ENCODE measurements at regions not wholly inside any gene's neighbourhood (a gene's known extent, or its start where the extent isn't known, plus 50 kb on each side); places are given as distances from the start of the nearest gene placed in this dataset.
"Not testable (repeated sequence)": the region's sequence is repeated elsewhere in the genome, so short reads cannot be mapped to it uniquely, and the experiment has no call there.

DNA sequence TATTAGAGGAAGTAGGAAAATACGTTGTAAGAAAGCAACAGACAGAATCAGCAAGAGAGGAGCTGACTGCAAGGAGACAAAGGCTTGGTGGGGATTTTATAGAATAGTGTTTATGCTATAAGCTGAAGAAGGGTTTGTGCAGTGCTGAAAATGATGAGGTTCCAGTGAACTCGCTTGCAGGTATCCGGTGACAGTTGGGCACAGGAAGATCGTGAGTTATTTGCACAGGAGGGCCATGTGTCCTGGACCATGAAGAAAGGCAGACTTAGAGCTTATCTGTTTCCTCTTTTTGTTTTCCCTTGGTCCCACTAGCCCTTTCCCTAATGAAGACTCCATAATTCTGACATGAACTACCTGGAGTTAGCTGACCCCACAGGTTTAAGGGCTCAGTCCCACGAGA is 61.4 kb downstream of the NXNL2 start:
- no peak for DNase-seq

DNA sequence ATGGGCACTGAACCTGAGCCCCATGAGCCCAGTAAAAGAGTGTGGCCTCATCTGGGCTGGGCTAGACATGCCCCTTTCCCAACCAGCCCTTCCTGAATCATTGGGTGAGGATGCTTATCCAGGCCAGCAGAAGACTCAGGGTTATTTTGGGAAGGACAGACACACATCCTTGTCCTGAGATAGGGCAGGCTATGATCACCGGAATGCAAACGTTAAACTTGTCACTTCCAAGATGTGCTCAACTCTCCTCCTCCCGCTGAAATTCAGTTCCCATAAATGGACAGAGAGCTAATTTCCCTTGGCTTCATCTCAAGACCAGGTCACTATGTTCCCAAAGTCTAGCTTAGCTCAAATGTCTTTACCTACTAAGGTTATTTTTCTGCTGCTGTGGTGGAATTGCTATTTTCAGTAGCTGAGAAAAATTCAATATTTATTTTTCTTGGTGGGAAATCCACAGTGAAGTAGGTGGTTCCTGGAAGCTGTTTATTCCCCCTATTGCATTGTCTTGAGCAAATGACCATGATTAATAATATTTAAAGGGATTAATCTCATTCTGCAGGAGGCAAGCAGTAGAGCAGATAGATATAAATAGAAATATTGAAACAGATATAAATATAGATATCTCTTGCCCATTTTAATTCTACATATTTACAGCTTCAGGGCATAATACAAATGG is 70.0 kb downstream of the NXNL2 start:
- DNase-seq = no peak

DNA sequence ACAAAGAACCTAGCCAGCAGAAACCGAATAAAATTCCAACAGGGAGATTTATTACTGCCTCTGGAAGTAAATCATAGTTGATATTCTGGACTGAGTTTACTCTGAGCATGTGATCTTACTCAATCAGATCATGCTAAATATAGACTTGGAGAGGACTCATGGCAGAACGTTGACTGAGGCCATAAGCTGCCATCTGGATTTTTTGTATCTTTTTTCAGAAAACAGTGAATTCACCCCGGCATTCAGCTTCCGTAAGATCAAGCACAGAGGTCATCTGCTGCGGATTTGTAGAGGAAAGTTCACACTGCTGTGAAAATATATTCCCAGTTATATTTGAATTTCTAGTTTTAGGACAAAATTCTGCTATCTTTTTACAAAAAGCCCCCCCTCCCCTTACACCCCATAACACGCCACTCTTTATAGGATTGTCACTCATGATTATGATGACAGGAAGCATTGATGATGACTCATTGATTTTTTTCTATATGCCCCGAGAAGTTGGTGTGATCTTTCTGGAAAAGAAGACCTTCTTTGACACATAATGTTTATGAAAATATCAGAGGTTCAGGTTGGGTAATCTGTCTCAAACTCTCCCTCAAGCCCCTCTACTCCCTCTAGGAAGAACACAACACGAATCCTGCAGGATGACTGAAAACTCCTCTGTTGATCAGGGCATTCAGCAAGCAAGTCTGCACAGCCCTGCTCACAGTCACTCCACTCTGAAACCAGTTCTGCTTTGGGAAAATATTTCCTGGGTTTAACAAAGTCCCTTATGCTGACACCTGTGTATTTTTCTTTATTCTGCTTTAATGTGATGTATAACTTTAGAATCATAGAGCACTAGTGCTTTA is 70.8 kb downstream of the NXNL2 start:
- DNase-seq = no peak

DNA sequence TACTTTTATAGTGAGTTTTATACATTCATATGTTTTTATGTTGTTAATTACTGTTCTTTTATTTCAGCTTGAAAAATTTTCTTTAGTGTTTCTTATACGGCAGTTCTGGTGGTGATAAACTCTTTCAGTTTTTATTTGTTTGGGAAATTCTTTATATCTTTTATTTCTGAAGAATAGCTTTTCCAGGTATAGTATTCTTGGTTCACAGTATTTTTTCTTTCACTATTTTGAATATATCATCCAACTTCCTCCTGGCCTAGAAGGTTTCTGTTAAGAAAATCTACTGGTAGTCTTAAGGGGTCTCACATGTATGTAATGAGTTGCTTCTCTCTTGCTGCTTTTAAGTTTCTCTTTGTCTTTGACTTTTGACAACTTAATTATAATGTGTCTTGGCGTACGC is 79.4 kb downstream of the NXNL2 start:
- no peak for DNase-seq

DNA sequence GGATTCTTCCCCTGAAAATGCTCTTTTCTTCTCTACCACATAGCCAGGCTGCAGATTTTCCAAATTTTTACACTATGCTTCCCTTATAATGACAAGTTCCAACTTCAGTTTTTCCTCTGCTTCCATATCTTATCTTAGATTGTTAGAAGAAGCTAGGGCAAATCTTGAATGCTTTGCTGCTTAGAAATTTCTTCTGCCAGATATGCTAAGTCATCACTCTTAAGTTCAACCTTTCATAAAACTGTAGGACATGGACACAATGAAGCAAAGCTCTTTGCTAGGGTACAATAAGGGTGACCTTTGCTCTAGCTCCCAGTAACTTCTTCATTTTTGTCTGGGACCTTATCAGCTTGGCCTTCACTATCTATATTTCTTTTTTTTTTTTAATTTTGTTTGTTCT is 88.7 kb downstream of the NXNL2 start:
- DNase-seq = no peak

DNA sequence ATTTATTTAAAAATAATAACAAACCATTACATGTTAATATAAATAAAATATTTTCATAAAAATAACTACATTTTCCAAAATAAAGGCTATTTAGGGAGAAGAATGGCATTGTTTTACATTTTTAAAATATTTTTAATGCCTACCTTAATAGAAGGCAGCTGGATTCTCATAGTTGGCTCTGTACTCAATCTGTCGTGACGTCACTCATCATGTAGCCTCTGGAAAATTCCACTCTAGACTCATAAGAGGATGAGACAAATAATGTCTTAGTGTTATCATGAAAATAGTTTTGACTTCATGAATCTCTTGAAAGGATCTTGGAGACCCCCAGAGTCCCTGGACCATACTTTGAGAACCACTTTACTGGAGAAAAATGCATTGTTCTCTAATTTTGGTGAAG is 93.1 kb downstream of the NXNL2 start:
- no peak for DNase-seq

DNA sequence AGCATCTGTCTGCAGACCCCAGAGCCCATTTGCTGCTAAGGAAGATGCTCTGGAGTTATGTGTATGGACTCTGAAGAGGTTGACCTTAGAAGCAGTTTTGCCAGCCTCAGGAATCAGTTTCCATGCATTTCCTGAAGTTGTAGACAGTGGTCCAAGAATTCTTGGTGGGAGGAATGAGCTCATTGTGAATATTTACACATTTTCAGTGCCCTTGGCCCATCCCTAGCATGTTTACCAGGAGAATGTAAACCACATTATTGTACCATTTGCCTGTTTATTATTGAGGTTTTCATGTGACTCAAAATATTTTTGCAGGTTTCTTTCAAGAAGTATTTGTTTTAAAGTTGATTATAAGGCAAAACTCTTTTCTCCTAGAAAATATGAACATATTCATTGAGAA is 93.8 kb downstream of the NXNL2 start:
- DNase-seq = no peak

DNA sequence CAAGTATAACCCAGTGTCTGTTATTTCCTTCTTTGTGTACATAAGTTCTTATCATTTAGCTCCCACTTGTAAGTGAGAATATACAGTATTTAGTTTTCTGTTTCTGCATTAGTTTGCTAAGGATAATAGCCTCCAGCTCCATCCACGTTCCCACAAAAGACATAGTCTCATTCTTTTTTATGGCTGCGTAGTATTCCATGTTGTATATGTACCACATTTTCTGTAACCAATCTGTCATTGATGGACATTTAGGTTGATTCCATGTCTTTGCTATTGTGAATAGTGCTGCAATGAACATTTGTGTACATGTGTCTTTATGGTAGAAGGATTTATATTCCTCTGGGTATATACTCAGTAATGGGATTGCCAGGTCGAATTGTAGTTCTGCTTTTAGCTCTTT is 95.6 kb downstream of the NXNL2 start:
- not testable (repeated sequence) for DNase-seq

DNA sequence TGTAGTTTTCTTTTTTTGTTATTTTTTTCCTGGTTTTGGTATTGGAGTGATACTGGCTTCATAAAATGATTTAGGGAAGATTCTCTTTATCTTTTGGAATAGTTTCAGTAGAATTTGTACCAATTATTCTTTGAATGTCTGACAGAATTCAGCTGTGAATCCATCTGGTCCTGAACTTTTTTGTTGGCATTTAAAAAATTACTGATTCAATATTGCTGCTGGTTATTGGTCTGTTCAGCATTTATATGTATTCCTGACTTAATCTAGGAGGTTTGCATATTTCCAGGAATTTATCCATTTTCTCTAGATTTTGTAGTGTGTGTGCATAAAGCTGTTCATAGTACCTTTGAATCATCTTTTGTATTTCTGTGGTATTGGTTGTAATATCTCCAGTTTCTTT is 100.2 kb downstream of the NXNL2 start:
- no peak for DNase-seq

DNA sequence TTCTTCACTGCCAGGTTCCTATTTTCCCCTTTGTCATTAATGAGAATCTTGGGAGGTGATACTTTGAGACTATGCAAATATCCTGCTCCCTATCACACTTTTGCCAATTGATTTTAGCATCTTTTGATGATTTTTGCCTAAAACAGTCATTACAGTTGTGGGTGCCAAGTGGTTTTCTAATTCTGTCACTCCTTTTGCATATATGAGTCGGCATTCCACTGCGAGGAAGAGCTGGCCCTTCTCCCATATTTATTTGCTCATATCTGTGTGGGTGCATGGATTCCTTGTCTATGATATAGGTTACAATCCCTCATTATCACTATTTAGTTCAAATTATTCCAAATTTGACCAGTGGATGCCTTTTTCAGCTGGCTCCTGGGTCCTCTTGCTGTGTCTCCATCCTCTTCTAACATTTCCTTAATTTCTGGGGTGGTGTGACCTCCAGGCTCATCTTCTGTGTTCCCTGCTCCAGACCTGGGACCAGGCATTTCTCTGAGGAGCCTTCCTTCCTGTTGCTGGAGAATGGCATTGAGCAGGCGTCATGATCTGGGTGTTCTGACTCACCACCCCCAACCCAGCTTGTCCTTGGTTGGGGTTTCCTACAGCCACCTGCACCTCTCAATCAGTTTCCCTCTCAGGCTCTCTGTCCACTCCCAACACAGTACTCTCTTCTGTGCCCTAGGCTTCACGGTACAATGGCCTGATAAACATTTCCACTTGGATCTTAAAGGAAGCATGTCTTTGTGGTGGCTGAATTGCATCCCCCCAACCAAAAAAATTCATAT is 106.7 kb downstream of the NXNL2 start:
- DNase-seq = no peak

DNA sequence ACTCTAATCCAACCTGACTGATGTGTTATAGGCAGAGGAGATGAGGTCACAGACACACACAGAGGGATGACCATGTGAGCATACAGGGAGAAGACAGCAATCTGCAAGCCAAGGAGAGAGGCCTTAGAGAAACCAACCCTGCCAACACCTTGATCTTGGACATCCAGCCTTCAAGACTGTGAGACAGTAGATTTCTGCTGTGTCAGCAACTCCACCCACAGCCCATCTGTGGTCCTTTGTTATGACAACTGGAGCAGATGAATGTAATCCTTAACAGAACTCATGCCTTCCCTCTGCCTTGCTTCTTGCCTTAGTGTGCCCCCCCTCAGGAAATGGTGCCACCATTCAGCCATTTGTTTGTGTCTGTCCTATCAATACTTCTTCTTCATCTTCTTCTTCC is 107.4 kb downstream of the NXNL2 start:
- no peak for DNase-seq

DNA sequence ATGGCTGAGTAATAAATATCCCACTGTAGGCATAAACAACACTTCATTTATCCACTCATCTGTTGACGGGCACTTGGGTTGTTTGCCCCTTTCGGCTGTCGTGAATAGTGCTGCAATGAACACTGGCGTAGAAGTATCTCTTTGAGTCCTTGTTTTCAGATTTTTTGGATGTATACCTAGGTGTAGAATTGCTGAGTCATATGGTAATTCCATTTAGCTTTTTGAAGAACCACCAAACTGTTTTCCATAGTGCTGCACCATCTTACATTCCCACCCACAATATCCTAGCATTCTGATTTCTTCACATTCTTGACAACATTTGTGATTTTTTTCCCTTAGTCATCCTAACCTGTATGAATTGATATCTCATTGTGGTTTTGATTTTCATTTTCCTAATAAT is 109.0 kb downstream of the NXNL2 start:
- DNase-seq = no peak

DNA sequence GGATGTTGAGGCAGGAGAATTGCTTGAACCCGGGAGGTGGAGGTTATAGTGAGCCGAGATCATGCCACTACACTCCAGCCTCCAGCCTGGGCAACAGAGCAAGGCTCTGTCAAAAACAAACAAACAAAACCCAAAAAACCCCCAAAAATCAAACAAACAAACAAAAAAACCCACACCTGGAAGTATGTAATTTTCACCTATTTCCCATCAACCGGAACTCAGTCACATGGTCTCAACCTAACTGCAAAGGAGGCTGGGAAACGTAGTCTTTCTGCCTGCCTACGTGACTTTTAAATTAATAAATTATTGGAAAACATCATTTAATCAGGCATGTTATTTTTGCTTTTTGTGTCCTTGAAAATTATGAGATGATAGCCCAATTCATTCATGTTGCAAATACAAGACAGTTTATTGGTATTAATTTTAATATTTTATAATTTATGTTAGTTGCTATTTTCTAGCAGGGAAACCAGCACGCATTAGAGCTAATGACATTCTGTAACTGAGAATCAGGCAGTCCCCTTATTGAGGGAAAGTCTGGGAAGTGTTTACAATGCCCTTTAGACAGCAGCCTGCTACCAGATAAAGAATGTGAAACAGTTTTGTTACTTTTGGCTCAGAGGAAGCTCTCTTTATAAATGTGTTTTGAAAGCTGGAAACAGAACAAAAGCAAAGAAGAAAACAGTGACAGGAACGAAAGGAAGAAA is 110.3 kb downstream of the NXNL2 start:
- no peak for DNase-seq

DNA sequence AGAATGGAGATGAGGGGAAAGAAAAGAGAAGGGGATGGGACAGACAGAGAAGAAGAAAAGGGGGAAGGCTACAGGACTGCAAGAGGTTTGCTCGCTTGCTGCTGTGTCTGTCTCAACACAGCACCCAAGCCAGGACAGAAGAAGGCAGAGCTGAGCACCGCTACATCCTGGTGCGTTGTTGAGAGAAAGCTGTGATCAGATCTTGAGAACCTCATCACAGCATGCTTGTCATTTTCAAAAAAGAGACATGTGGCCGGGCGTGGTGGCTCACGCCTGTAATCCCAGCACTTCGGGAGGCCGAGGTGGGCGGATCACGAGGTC is 110.9 kb downstream of the NXNL2 start:
- no peak for DNase-seq

DNA sequence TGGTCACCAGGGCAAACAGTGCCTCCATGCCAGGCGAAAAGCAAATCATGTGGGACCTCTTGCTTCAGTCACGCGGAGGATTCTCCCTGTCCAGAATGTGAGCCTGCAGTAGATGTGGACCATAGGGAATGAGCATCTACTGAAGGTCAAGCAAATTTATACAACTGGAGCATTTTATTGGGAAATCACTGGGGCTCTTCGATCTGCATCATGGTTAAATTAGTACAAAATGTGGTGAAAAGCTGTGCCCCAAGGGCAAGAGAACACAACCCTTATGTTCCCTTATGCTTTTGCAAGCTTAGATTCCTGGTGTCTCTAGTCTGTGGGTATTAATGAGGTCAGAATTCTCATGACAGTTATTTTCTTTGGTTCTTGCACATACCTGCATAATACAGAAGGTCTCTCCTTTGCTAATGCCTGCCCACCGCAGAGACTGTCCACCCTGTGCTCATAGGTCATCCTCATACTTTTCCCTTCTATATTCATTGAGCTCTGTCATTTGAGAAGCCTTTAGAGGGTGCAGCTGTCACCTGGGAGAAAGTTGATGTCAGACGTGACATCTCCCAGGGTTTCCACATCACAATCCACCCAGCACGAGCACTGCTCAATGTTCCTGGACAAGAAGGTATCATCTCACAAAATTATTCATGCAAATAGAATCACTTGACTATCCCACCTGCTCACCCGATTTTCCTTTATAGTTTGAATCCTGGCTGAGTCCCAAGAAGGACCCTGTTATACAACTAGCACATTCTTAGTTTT is 111.7 kb downstream of the NXNL2 start:
- DNase-seq = no peak

DNA sequence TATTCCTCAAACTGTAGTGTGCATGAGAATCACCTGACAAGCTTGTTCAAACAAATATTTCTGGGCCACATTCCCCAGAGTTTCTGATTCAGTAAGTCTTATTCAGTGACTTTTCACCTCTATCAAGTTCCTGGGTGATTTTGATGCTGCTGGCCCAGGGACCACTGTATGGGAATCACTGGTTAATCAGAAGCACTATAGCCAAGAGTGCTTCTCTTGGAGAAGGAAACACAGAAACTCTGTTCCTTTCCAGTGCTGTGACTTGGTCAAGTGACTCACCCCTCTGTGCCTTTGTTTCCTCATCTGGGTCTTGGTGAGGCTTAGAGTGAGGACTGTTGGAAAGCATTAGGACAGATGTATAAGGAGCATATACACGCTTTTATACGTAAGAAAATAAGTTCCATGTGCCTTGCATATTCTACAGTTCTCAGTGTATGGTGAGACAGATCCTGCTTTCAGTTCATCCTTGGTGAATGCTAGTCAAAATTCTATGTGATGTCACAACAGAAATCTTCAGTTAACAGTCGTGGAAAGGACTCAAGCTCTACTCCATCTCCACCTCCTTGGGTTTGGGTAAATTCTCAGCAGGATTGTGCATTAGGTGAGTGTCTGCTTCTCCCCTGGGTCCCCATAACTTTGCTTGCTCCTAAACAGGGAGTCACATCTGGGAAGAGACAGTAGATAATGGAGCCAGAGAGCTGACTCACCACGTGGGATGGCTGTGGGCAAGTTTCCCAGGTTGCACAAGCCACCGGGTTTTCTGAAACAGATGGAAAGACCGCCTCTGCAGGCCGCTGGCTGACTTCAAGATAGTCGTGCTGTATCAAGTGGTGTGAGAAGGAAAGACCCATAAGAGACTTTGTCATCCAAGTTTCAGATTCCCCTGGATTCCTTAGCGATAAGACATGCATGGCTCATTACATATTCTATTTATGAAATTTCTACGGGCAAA is 117.0 kb downstream of the NXNL2 start:
- no peak for DNase-seq

DNA sequence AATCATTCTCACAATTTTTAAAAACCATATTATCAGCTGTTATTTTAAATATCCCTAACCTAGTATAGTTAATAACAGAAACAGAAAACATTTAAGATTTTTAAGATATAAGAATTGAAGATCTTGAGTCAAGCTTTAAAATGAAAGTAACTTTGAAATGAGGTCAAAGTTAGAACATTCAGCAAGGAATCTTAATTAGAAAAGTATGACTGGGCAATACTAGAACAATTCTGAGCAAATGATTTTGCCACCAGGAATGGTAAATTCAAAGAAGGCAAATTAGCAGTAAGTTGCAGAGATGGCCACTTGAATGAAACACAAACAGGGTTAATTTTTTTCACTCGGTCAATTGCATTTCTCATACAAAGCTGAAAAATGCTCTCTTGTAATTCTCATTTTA is 117.9 kb downstream of the NXNL2 start:
- DNase-seq = no peak

DNA sequence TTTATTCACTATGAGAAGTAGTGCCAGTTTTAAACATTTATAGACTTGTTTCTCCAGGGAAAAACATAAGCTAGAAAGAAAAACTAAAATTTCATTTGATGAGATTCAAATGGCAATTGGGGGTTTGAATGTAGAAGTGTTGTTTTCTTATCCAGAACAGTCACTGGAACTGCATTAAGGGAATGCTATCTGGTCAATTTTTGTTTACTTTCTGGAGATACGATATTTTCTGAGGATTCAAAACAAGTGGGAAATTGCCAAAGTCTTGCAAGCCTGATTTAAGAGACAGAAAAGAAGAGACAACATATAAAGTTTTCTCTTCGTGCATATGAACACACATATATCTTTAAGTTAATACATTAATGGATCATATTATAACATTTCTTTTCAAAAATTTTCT is 118.4 kb downstream of the NXNL2 start:
- no peak for DNase-seq

DNA sequence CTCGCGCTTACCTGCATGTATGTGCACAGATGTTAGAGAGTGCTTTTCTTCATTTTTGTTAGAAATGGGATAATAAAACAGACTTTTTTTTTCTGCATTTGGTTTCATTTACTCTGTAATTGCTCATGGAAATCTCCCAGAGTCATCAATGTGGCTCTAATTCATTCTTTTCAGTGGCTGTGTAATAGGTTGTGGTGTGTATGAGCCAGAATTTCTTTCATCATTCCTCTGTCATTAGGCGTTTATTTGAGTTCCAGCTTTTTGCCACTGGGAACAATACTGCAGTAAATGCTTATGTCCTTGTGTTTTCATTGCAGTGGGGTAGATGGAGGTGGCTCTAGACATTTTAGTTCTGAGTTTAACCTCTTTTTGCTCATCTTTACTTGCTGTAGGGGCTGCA is 118.9 kb downstream of the NXNL2 start:
- DNase-seq = no peak

DNA sequence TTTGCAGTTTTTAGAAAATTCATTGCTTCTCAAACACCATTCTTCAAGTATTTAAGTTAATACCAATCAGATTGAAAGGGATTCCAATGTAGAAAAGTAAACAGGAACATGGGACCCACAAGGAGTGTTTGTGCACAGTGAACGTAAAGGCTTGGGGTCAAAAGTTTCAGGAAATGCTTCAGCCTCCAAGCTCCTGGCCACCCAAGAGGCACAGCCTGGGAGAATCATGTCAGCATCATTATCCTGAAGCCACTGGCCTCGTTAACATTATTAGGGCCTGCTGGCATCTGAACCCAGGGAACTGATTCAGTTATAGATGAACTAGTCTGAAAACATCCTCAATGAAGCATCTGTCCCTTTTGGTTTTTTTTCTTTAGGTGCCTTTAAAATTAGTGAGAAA is 122.9 kb downstream of the NXNL2 start:
- DNase-seq = no peak

DNA sequence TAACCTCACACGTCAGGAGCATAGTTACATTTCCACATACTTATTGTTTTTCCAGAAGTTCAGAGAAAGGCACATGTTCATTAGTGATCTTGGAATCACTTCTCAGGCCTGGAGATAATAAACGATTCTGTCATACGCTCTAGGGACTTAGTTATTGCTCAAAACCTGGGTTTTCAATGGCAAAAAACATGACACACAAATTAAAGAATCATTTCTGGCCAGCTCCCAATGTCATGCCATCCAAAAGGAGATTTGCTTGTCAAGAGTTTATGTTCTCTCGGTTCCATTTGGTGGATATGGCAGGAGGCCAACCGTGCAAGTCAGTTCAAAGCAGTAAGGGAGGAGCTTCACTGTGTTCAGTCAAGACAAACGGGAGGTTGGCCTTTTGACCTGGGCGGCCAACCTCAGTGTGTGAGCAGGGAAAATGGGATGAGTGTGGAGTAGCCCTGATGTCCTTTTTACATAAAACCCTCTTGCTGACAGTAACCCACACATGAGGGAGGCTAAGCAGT is 123.4 kb downstream of the NXNL2 start:
- no peak for DNase-seq
